GM21381 (cell line): ENCODE measurements at regions not wholly inside any gene's neighbourhood (a gene's known extent, or its start where the extent isn't known, plus 50 kb on each side); places are given as distances from the start of the nearest gene placed in this dataset.
"Not testable (repeated sequence)": the region's sequence is repeated elsewhere in the genome, so short reads cannot be mapped to it uniquely, and the experiment has no call there.

Experiments
- ATAC-seq: cut with Tn5 transposase; IDR thresholded peaks from one replicate; pipeline ENCODE4 v1.9.1; 2021; ENCODE audit warnings: mild to moderate bottlenecking, moderate library complexity; ENCODE audit not compliant: unreplicated experiment

- ATAC-seq = no peak
Measured at GRCh38 chr9:81455462-81456219, 233.7 kb downstream of the TLE1 start.

- ATAC-seq = no peak
Measured at GRCh38 chr9:81445331-81445921, 243.9 kb downstream of the TLE1 start.

- ATAC-seq = no peak
Measured at GRCh38 chr9:81431641-81432040, 257.7 kb downstream of the TLE1 start.

- ATAC-seq = no peak
Measured at GRCh38 chr9:81430727-81431126, 258.6 kb downstream of the TLE1 start.

- no peak for ATAC-seq
Measured at GRCh38 chr9:81427870-81428269, 261.5 kb downstream of the TLE1 start.

GRCh38 chr9:81424431-81424830, 264.9 kb downstream of the TLE1 start:
- ATAC-seq = no peak

GRCh38 chr9:81423589-81424326, 265.6 kb downstream of the TLE1 start:
- ATAC-seq = no peak

GRCh38 chr9:81421090-81421489, 268.3 kb downstream of the TLE1 start:
- ATAC-seq = not testable (repeated sequence)

GRCh38 chr9:81420024-81420423, 269.3 kb downstream of the TLE1 start:
- ATAC-seq = no peak

GRCh38 chr9:81417941-81418340, 271.4 kb downstream of the TLE1 start:
- ATAC-seq = no peak

GRCh38 chr9:81417299-81417675, 272.1 kb downstream of the TLE1 start:
- no peak for ATAC-seq

GRCh38 chr9:81416476-81417298, 272.7 kb downstream of the TLE1 start:
- no peak for ATAC-seq

- no peak for ATAC-seq
Measured at GRCh38 chr9:81414836-81415235, 274.5 kb downstream of the TLE1 start.

- no peak for ATAC-seq
Measured at GRCh38 chr9:81411961-81412360, 277.4 kb downstream of the TLE1 start.

- no peak for ATAC-seq
Measured at GRCh38 chr9:81410201-81410600, 279.1 kb downstream of the TLE1 start.

GRCh38 chr9:81408951-81409350, 280.4 kb downstream of the TLE1 start:
- no peak for ATAC-seq

- no peak for ATAC-seq
Measured at GRCh38 chr9:81404931-81405598, 284.3 kb downstream of the TLE1 start.

- no peak for ATAC-seq
Measured at GRCh38 chr9:81397481-81398381, 291.6 kb downstream of the TLE1 start.

- ATAC-seq = no peak
Measured at GRCh38 chr9:81396528-81396927, 292.8 kb downstream of the TLE1 start.

- ATAC-seq = no peak
Measured at GRCh38 chr9:81395676-81396054, 293.7 kb downstream of the TLE1 start.
